HepG2 (cell line): ENCODE measurements at regions not wholly inside any gene's neighbourhood (a gene's known extent, or its start where the extent isn't known, plus 50 kb on each side); places are given as distances from the start of the nearest gene placed in this dataset.

Experiments
- FOXJ3 ChIP-seq: sonication (generic); formaldehyde crosslinking; IDR thresholded peaks from 2 replicates; pipeline ENCODE4 v1.4.0; 2020; ENCODE audit warnings: missing genetic modification reagents, mild to moderate bottlenecking, borderline replicate concordance
- GTF2F1 ChIP-seq: fragments of 150-350 bp; IDR thresholded peaks from 2 replicates; pipeline ENCODE4 v1.6.1; 2014; ENCODE audit warnings: low read length
- MED1 ChIP-seq: sonication (generic); formaldehyde crosslinking; IDR thresholded peaks from 2 replicates; pipeline ENCODE4 v1.4.0; 2020; ENCODE audit warnings: missing genetic modification reagents
- NRL ChIP-seq: sonication (generic); formaldehyde crosslinking; IDR thresholded peaks from 2 replicates; pipeline ENCODE4 v1.5.0; 2020; ENCODE audit warnings: missing genetic modification reagents, mild to moderate bottlenecking, moderate library complexity, borderline replicate concordance
- POLR2A ChIP-seq, 2 experiments: IDR thresholded peaks; 2 replicates each; pipeline ENCODE4 v1.6.1; 2011; ENCODE audit warnings: low read depth in 2 of 2, low read length in 2 of 2, mild to moderate bottlenecking in 1 of 2, moderate library complexity in 1 of 2; ENCODE audit not compliant: insufficient read depth in 1 of 2
- POLR2AphosphoS5 ChIP-seq: IDR thresholded peaks from 2 replicates; pipeline ENCODE4 v1.6.1; 2012; ENCODE audit warnings: low read depth, low read length
- RFX5 ChIP-seq: IDR thresholded peaks from 2 replicates; pipeline ENCODE4 v1.6.1; 2011; ENCODE audit warnings: low read depth, low read length, improper control_type of control experiment
- SP1 ChIP-seq, 2 experiments: fragments of 450-650 bp in 1 of 2; sonication (generic) in 1 of 2; formaldehyde crosslinking in 1 of 2; IDR thresholded peaks; 2 replicates each; pipeline versions ENCODE4 v1.4.0 to v1.6.1; 2016 to 2020; ENCODE audit warnings: missing genetic modification reagents in 1 of 2
- TOE1 ChIP-seq: sonication (generic); formaldehyde crosslinking; IDR thresholded peaks from 2 replicates; pipeline ENCODE4 v1.4.0; 2020; ENCODE audit warnings: mild to moderate bottlenecking, missing genetic modification reagents
- ZNF354B ChIP-seq: sonication (generic); formaldehyde crosslinking; IDR thresholded peaks from 2 replicates; pipeline ENCODE4 v1.8.0; 2022; ENCODE audit warnings: mild to moderate bottlenecking, missing genetic modification reagents
- ZNF780A ChIP-seq: sonication (generic); formaldehyde crosslinking; IDR thresholded peaks from 2 replicates; pipeline ENCODE4 v1.8.0; 2022; ENCODE audit warnings: mild to moderate bottlenecking, missing genetic modification reagents, moderate library complexity
- TF ChIP-seq, protein P1 (sequence below): sonication (generic); formaldehyde crosslinking; IDR thresholded peaks from 2 replicates; pipeline ENCODE4 v1.5.0; 2020; ENCODE audit warnings: mild to moderate bottlenecking, missing genetic modification reagents, moderate library complexity
- TF ChIP-seq, protein P2 (sequence below), 2 experiments: fragments of 450-650 bp in 1 of 2; sonication (generic) in 1 of 2; formaldehyde crosslinking in 1 of 2; IDR thresholded peaks; 2 replicates each; pipeline versions ENCODE4 v1.6.1 to v1.8.0; 2016 to 2022; ENCODE audit warnings: antibody characterized with exemption in 1 of 2, mild to moderate bottlenecking in 1 of 2, missing genetic modification reagents in 1 of 2

DNA sequence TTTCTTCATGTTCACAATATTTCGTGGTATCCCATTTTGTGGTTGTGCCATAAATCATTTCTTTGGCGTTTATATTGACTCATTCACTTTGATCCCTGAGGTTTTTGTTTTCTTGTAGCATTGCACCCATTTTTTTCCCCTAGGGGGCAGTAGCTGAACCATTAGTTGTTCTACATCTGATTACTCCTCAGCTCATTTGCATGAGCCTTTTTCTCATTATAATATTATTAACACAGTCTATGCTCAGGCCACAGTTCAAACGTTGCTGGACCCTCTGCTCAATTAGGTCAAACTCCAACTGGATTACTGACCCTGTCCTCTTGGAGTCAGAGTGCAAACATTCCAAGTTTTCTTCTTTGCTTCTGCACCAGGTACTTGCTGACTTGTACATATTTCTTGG lies 475.4 kb upstream of the SEL1L start:
- TF ChIP-seq TOE1 (CRISPR knock-in tag) (no peak), POLR2A (IDR thresholded peaks at IDR 0.05; ENCODE audit: insufficient read depth in 1 of 2, low read depth in 2 of 2, low read length in 2 of 2) (no peak), NRL (no peak), ZNF780A (CRISPR knock-in tag) (no peak), GTF2F1 (no peak), FOXJ3 (CRISPR knock-in tag) (no peak), POLR2AphosphoS5 (no peak), SP1 (IDR thresholded peaks at IDR 0.05) (no peak), SP1 (CRISPR knock-in tag; IDR thresholded peaks at IDR 0.05) (no peak), RFX5 (no peak), ZNF354B (no peak), MED1 (CRISPR knock-in tag) (no peak)
- TF ChIP-seq, protein P1, sequence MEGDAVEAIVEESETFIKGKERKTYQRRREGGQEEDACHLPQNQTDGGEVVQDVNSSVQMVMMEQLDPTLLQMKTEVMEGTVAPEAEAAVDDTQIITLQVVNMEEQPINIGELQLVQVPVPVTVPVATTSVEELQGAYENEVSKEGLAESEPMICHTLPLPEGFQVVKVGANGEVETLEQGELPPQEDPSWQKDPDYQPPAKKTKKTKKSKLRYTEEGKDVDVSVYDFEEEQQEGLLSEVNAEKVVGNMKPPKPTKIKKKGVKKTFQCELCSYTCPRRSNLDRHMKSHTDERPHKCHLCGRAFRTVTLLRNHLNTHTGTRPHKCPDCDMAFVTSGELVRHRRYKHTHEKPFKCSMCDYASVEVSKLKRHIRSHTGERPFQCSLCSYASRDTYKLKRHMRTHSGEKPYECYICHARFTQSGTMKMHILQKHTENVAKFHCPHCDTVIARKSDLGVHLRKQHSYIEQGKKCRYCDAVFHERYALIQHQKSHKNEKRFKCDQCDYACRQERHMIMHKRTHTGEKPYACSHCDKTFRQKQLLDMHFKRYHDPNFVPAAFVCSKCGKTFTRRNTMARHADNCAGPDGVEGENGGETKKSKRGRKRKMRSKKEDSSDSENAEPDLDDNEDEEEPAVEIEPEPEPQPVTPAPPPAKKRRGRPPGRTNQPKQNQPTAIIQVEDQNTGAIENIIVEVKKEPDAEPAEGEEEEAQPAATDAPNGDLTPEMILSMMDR (CRISPR knock-in tag) = no peak
- TF ChIP-seq, protein P2, sequence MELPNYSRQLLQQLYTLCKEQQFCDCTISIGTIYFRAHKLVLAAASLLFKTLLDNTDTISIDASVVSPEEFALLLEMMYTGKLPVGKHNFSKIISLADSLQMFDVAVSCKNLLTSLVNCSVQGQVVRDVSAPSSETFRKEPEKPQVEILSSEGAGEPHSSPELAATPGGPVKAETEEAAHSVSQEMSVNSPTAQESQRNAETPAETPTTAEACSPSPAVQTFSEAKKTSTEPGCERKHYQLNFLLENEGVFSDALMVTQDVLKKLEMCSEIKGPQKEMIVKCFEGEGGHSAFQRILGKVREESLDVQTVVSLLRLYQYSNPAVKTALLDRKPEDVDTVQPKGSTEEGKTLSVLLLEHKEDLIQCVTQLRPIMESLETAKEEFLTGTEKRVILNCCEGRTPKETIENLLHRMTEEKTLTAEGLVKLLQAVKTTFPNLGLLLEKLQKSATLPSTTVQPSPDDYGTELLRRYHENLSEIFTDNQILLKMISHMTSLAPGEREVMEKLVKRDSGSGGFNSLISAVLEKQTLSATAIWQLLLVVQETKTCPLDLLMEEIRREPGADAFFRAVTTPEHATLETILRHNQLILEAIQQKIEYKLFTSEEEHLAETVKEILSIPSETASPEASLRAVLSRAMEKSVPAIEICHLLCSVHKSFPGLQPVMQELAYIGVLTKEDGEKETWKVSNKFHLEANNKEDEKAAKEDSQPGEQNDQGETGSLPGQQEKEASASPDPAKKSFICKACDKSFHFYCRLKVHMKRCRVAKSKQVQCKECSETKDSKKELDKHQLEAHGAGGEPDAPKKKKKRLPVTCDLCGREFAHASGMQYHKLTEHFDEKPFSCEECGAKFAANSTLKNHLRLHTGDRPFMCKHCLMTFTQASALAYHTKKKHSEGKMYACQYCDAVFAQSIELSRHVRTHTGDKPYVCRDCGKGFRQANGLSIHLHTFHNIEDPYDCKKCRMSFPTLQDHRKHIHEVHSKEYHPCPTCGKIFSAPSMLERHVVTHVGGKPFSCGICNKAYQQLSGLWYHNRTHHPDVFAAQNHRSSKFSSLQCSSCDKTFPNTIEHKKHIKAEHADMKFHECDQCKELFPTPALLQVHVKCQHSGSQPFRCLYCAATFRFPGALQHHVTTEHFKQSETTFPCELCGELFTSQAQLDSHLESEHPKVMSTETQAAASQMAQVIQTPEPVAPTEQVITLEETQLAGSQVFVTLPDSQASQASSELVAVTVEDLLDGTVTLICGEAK (IDR thresholded peaks at IDR 0.05) = no peak
- TF ChIP-seq, protein P2 (CRISPR knock-in tag; IDR thresholded peaks at IDR 0.05) = no peak
